GM12892 (cell line): ENCODE measurements at regions not wholly inside any gene's neighbourhood (a gene's known extent, or its start where the extent isn't known, plus 50 kb on each side); places are given as distances from the start of the nearest gene placed in this dataset.

Experiments
- POLR2A ChIP-seq: IDR thresholded peaks from 2 replicates; pipeline ENCODE4 v1.6.1; 2011; ENCODE audit warnings: low read depth, low read length, control low read depth
- POLR2AphosphoS5 ChIP-seq: IDR thresholded peaks from 2 replicates; pipeline ENCODE4 v1.6.1; 2011; ENCODE audit warnings: low read depth, low read length, control low read depth

DNA sequence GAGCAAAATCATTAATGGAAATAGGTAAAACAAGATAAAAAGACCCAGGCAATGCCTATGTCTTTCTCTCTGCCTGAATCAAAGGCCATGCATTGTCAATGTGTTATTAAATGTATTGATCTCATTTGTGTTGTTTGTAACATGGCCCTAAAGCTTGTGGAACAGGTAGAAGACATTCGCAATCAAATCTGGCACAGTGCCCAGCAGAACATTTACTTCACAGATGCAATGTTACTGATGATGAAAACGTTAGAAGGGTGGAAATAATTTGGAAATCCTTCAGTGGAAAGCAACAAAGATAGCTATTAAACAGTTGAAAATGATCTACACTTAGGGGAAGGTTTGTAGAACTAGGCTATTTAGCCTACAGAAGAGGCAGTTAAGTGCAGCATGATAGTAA, 368.2 kb downstream of the EPHA4 start:
- no peak for TF ChIP-seq POLR2AphosphoS5
- no peak for TF ChIP-seq POLR2A
